Pancreas (tissue), 10 donors: ENCODE measurements at regions not wholly inside any gene's neighbourhood (a gene's known extent, or its start where the extent isn't known, plus 50 kb on each side); places are given as distances from the start of the nearest gene placed in this dataset.

Experiments used
- ATAC-seq, 4 donors: fragments of 200-7000 bp; cut with Tn5 transposase; one replicate each; pipeline versions ENCODE4 v1.8.0 to v1.9.1; 2020; ENCODE audit warnings: mild to moderate bottlenecking in 4 of 4, moderate library complexity in 4 of 4
- DNase-seq, 6 donors: peaks; one replicate each; pipeline ENCODE4 v3.0.0-alpha.2; 2020
- FAIRE-seq: peaks from 2 replicates; lab custom pipeline; 2012; peaks lifted over from hg19 to GRCh38; lab: Jason Lieb, UNC
- H3K27ac ChIP-seq, 4 donors: fragments of 200-600 bp; sonication (generic); 1 replicate in 3 of 4; 2 replicates in 1 of 4; pipeline versions ENCODE4 v1.5.0 to v1.8.0; 2020
- H3K27me3 ChIP-seq, 4 donors: fragments of 200-600 bp; one replicate each; pipeline ENCODE4 v1.8.0; 2021
- H3K36me3 ChIP-seq, 3 donors: fragments of 200-600 bp; sonication (generic) in 1 of 3; one replicate each; pipeline versions ENCODE4 v1.5.0 to v1.8.0; 2020 to 2021
- H3K4me1 ChIP-seq, 3 donors: fragments of 200-600 bp; one replicate each; pipeline ENCODE4 v1.8.0; 2021
- H3K4me3 ChIP-seq, 4 donors: fragments of 200-600 bp; sonication (generic) in 2 of 4; one replicate each; pipeline versions ENCODE4 v1.5.0 to v1.8.0; 2020 to 2021
- H3K9me3 ChIP-seq, 4 donors: fragments of 200-600 bp; one replicate each; pipeline ENCODE4 v1.8.0; 2021
- WGBS, 2 donors: extraction: QIAGEN DNeasy Blood & Tissue Kit; methylation state at CpG; one replicate each; pipeline ENCODE4 v1.1.7; 2013; 5-methylcytosine and 5-hydroxymethylcytosine counted together
- intact Hi-C, 3 donors: fragments of 100-400 bp; cut with DNase I; formaldehyde crosslinking; loops; one replicate each; pipeline versions ENCODE4 v1.11.1 to v1.14.2; 2022
- TF ChIP-seq, protein P1 (sequence below), 4 donors: fragments of 200-600 bp; sonication (generic) in 3 of 4; IDR thresholded peaks; one replicate each; pipeline versions ENCODE4 v1.5.0 to v1.8.0; 2021; ENCODE audit warnings: antibody characterized with exemption in 4 of 4
- donor health status: healthy with polysubstance abuse.
- donor health status: DM: no; HTN: no; CAD: no; lungs with moderate emphysema.
- donor health status: DM: no; HTN: no; CAD: no.
- donor health status: control.
- donor health status: control.
- donor health status: Bipolar disorder and iron deficiency.
- donor health status: DM: yes; HTN: yes; CAD: no.
- donor health status: DM: no; HTN: no; CAD: no.
- donor health status: DM: no; HTN: no; CAD: no.
- donor health status: DM: yes; HTN: yes; CAD: no.

DNA sequence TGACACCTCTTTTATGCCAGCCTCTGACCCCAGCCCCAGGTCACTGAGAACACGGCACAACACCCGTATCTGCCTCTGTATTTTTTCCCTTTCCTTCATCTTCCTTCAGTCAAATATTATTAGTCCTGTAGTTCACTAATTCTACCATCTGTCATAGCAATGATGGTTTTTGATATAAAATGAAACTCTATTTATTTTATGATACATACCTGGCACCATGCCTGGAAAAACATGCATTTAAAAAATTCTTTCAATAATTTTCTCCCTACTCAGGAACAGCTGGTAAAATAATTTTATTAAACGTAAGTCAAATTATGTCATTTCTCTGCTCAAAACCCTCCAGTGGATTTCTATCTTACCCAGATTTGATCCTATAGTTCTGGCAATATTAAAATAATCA, 224.7 kb downstream of the CDH7 start:
- FAIRE-seq (no peak), ATAC-seq (no peak), DNase-seq (no peak)
- H3K27ac ChIP-seq = no peak overlapping the region
- H3K36me3 ChIP-seq = no peaks in the 10 kb centered on the region
- no peaks in the 10 kb centered on the region for H3K4me1 ChIP-seq
- WGBS, 2 donors = 27 to 34% methylated on average over 3 of the region's 3 CpGs
- no peaks in the 10 kb centered on the region for H3K9me3 ChIP-seq
- intact Hi-C loops = no loop called here
- no peaks in the 10 kb centered on the region for H3K27me3 ChIP-seq
- TF ChIP-seq, protein P1, sequence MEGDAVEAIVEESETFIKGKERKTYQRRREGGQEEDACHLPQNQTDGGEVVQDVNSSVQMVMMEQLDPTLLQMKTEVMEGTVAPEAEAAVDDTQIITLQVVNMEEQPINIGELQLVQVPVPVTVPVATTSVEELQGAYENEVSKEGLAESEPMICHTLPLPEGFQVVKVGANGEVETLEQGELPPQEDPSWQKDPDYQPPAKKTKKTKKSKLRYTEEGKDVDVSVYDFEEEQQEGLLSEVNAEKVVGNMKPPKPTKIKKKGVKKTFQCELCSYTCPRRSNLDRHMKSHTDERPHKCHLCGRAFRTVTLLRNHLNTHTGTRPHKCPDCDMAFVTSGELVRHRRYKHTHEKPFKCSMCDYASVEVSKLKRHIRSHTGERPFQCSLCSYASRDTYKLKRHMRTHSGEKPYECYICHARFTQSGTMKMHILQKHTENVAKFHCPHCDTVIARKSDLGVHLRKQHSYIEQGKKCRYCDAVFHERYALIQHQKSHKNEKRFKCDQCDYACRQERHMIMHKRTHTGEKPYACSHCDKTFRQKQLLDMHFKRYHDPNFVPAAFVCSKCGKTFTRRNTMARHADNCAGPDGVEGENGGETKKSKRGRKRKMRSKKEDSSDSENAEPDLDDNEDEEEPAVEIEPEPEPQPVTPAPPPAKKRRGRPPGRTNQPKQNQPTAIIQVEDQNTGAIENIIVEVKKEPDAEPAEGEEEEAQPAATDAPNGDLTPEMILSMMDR (IDR thresholded peaks at IDR 0.05) = no peak
- H3K4me3 ChIP-seq = no peak overlapping the region

DNA sequence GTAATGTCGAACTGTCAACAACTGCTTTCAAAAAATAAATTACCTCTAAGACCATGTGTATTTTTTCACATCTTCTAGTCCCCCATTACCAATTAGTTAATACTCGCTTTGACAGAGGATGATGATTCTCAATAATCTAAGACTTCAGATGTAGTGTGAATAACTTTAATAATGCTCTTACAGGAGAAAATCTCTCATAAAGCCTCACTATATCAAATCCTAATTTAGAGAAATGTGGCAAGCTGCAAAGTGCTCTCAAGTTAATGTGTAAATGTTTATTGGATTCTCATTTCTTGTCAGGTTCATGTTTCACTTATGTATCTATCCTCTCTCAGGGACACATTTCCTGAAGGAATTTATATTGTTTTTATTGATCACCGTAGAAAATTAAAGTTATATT, 223.9 kb downstream of the CDH7 start:
- Histone ChIP-seq H3K4me3 (no peak overlapping the region), H3K9me3 (no peaks in the 10 kb centered on the region), H3K36me3 (no peaks in the 10 kb centered on the region), H3K27ac (no peak overlapping the region), H3K27me3 (no peaks in the 10 kb centered on the region), H3K4me1 (no peaks in the 10 kb centered on the region)
- intact Hi-C loops = no loop called here
- WGBS, 2 donors = 41 to 54% methylated on average over 3 of the region's 3 CpGs
- DNase-seq = no peak
- ATAC-seq = no peak
- no peak for FAIRE-seq
- TF ChIP-seq, protein P1 (IDR thresholded peaks at IDR 0.05) = no peak

DNA sequence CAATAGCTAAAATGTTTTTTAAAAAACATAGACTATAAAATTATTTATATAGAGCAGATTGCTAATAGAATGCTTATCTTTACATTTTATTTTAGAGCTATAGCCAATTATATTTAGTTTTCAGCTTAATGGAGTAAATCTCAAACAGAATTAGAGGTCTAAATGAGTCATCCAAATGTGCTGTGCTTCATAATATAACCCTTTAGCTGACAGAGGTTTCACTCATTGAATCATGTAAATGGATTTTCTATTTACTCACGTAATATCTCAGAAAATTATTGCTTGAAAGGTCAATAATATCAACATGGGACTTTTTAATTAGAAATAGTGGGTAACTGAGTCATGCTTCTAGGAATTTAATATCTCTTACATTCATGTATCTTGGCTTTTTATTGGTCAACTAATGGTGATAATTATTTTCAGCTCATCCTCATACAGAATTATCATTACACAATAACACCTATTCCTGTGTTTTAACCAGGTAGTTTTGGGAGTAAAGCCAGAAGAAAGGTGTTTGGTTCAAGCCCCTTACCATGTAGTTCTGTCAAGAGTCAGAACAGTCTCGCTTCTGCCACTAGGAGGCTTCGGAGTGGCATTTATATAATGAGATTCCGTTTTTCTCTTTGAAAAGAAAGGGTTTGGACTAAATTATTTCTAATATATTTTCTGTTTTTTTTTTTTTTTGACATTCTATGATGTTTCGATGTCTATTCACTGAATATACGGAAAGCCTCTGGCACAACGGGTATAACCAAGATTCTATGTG, 217.6 kb downstream of the CDH7 start:
- FAIRE-seq (no peak), DNase-seq (no peak), ATAC-seq (no peak)
- TF ChIP-seq, protein P1 (IDR thresholded peaks at IDR 0.05) = peak in 1 of 4 donors; percentile 16
- WGBS, 2 donors = 42 to 53% methylated on average over 7 of the region's 7 CpGs
- Histone ChIP-seq H3K9me3 (no peaks in the 10 kb centered on the region), H3K27me3 (no peaks in the 10 kb centered on the region), H3K4me3 (no peak overlapping the region), H3K36me3 (no peaks in the 10 kb centered on the region), H3K27ac (no peak overlapping the region), H3K4me1 (no peaks in the 10 kb centered on the region)
- intact Hi-C loops = no loop called here

DNA sequence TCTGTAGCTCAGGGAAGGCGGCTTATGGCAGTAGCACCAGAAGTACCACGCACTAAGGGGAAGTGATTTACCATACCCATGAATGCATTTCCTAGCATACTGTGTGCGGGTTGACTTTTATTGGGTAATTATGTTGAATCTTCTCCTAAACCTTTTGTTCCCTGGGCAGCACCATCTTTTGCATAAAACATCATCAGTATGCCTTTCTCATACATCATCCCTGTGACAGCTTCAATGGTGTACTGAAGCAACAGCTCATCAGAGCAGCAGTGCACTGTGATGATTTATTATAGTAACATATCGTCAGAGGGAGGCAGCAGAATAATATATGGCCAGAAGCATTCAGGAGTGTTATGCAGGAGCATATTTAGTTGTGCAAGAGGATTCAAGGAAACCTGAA, 204.9 kb downstream of the CDH7 start:
- DNase-seq = no peak
- no peaks in the 10 kb centered on the region for H3K9me3 ChIP-seq
- WGBS, 2 donors = 64 to 68% methylated on average over 4 of the region's 4 CpGs
- H3K27ac ChIP-seq = no peak overlapping the region
- TF ChIP-seq, protein P1 (IDR thresholded peaks at IDR 0.05) = no peak
- no peaks in the 10 kb centered on the region for H3K27me3 ChIP-seq
- FAIRE-seq = no peak
- ATAC-seq = no peak
- H3K36me3 ChIP-seq = no peaks in the 10 kb centered on the region
- intact Hi-C loops = no loop called here
- H3K4me3 ChIP-seq = no peak overlapping the region
- no peaks in the 10 kb centered on the region for H3K4me1 ChIP-seq

DNA sequence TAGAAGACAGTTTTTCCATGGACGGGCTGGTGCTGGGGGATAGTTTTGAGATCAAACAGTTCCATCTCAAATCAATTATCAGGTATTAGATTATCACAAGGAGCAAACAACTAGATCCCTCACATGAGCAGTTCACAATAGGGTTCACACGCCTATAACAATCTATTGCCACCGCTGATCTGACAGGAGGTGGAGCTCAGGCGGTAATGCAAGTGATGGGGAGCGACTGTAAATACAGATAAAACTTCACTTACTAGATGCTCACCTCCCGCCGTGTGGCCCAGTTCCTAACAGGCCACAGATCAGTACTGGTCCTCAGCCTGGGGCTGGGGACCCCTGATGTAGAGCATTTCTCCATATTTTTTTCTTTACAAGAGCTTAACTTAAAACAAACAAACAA, 203.6 kb downstream of the CDH7 start:
- DNase-seq (no peak), FAIRE-seq (no peak), ATAC-seq (no peak)
- no peak overlapping the region for H3K4me3 ChIP-seq
- no peaks in the 10 kb centered on the region for H3K9me3 ChIP-seq
- H3K4me1 ChIP-seq = no peaks in the 10 kb centered on the region
- intact Hi-C loops = no loop called here
- whole genome bisulfite sequencing, 2 donors = 56 to 74% methylated on average over 7 of the region's 7 CpGs
- TF ChIP-seq, protein P1 (IDR thresholded peaks at IDR 0.05) = no peak
- H3K27ac ChIP-seq = no peak overlapping the region
- no peaks in the 10 kb centered on the region for H3K36me3 ChIP-seq
- peaks cover 0 to 5% (median 0%) of the 10 kb centered on the region in 4 donors for H3K27me3 ChIP-seq
